Activated CD8-positive, alpha-beta memory T cell treated with anti-CD3 and anti-CD28 coated beads for 36 hours (primary cell): ENCODE measurements at regions not wholly inside any gene's neighbourhood (a gene's known extent, or its start where the extent isn't known, plus 50 kb on each side); places are given as distances from the start of the nearest gene placed in this dataset.

Experiments
- CTCF ChIA-PET: fragments of 350-600 bp; sonication (Branson Sonifier 250); formaldehyde crosslinking; loops from one replicate; lab custom pipeline; 2021; ENCODE audit warnings: antibody characterized with exemption; lab: Charles Lee
- POLR2A ChIA-PET: fragments of 350-600 bp; sonication (Branson Sonifier 250); formaldehyde crosslinking; loops from one replicate; lab custom pipeline; 2021; ENCODE audit warnings: antibody characterized with exemption; lab: Charles Lee

- ChIA-PET POLR2A (no interaction called here), CTCF (no interaction called here)
These were observed 372.5 kb downstream of the TBL1XR1 start for GRCh38 chr3:176824811-176825210.

- ChIA-PET POLR2A (no interaction called here), CTCF (no interaction called here)
These were observed 376.5 kb downstream of the TBL1XR1 start for GRCh38 chr3:176820764-176821163.

- ChIA-PET POLR2A (no interaction called here), CTCF (no interaction called here)
These were observed 380.3 kb downstream of the TBL1XR1 start for GRCh38 chr3:176816937-176817336.

GRCh38 chr3:176814285-176814684, 383.0 kb downstream of the TBL1XR1 start:
- POLR2A ChIA-PET, result no interaction called here
- CTCF ChIA-PET, result no interaction called here

GRCh38 chr3:176807938-176808337, 389.3 kb downstream of the TBL1XR1 start:
- POLR2A ChIA-PET, result no interaction called here
- CTCF ChIA-PET, result no interaction called here

- POLR2A ChIA-PET, result no interaction called here
These were observed 397.6 kb downstream of the TBL1XR1 start for GRCh38 chr3:176799675-176800074.

GRCh38 chr3:176798680-176799079, 398.6 kb downstream of the TBL1XR1 start:
- POLR2A ChIA-PET, result interaction anchor here (0.6 kb wide), 1 partner anchor 232 kb away, joined by 3 read pairs; no protein-coding TSS in a partner anchor
- CTCF ChIA-PET, result no interaction called here

More at GRCh38 chr3:176799675-176800074, 397.6 kb downstream of the TBL1XR1 start:
- CTCF ChIA-PET, result no interaction called here

- POLR2A ChIA-PET, result no interaction called here
- CTCF ChIA-PET, result interaction anchor here (0.6 kb wide), 1 partner anchor 25 kb away, joined by 4 read pairs; no protein-coding TSS in a partner anchor
These were observed 400.9 kb downstream of the TBL1XR1 start for GRCh38 chr3:176796371-176796770.

- ChIA-PET POLR2A (no interaction called here), CTCF (interaction anchor here (0.6 to 0.7 kb wide), 2 partner anchors 26 to 496 kb away, joined by 3 to 4 read pairs; no protein-coding TSS in a partner anchor)
These were observed 401.4 kb downstream of the TBL1XR1 start for GRCh38 chr3:176795891-176796290.

- ChIA-PET POLR2A (no interaction called here), CTCF (no interaction called here)
These were observed 402.9 kb downstream of the TBL1XR1 start for GRCh38 chr3:176794406-176794805.

- ChIA-PET POLR2A (no interaction called here), CTCF (no interaction called here)
These were observed 407.3 kb downstream of the TBL1XR1 start for GRCh38 chr3:176789947-176790346.

- POLR2A ChIA-PET, result no interaction called here
- CTCF ChIA-PET, result no interaction called here
These were observed 408.0 kb downstream of the TBL1XR1 start for GRCh38 chr3:176789281-176789705.

GRCh38 chr3:176787506-176787905, 409.8 kb downstream of the TBL1XR1 start:
- CTCF ChIA-PET, result no interaction called here
- POLR2A ChIA-PET, result no interaction called here

- CTCF ChIA-PET, result no interaction called here
- POLR2A ChIA-PET, result no interaction called here
These were observed 412.1 kb downstream of the TBL1XR1 start for GRCh38 chr3:176785171-176785570.

- CTCF ChIA-PET, result no interaction called here
- POLR2A ChIA-PET, result interaction anchor here (0.5 kb wide), 1 partner anchor 768 kb away, joined by 3 read pairs; no protein-coding TSS in a partner anchor
These were observed 416.5 kb downstream of the TBL1XR1 start for GRCh38 chr3:176780766-176781165.

- CTCF ChIA-PET, result no interaction called here
- POLR2A ChIA-PET, result no interaction called here
These were observed 420.6 kb downstream of the TBL1XR1 start for GRCh38 chr3:176776622-176777175.

GRCh38 chr3:176769547-176770190, 427.6 kb downstream of the TBL1XR1 start:
- CTCF ChIA-PET, result no interaction called here
- POLR2A ChIA-PET, result no interaction called here

- CTCF ChIA-PET, result no interaction called here
- POLR2A ChIA-PET, result no interaction called here
These were observed 429.9 kb downstream of the TBL1XR1 start for GRCh38 chr3:176767385-176767784.

GRCh38 chr3:176766862-176767261, 430.4 kb downstream of the TBL1XR1 start:
- POLR2A ChIA-PET, result no interaction called here
- CTCF ChIA-PET, result no interaction called here

- CTCF ChIA-PET, result no interaction called here
These were observed 431.8 kb downstream of the TBL1XR1 start for GRCh38 chr3:176765382-176765900.

More at GRCh38 chr3:176765382-176765900, 431.8 kb downstream of the TBL1XR1 start:
- POLR2A ChIA-PET, result no interaction called here
